ENCODE measurements at regions not wholly inside any gene's neighbourhood (a gene's known extent, or its start where the extent isn't known, plus 50 kb on each side); places are given as distances from the start of the nearest gene placed in this dataset.

GRCh38 chr11:98572941-98573340 lies 447.8 kb upstream of the CNTN5 start:
- Histone ChIP-seq H3K4me3 (ENCODE audit: low read depth, low read length) (no peak overlapping the region), H3K27me3 (ENCODE audit: control insufficient read depth, insufficient read depth, low read length) (no peaks in the 10 kb centered on the region), H3K36me3 (ENCODE audit: control insufficient read depth, insufficient read depth, low read length) (no peaks in the 10 kb centered on the region)
- no peak for DNase-seq (ENCODE audit: low read depth)
- TF ChIP-seq, protein P1, sequence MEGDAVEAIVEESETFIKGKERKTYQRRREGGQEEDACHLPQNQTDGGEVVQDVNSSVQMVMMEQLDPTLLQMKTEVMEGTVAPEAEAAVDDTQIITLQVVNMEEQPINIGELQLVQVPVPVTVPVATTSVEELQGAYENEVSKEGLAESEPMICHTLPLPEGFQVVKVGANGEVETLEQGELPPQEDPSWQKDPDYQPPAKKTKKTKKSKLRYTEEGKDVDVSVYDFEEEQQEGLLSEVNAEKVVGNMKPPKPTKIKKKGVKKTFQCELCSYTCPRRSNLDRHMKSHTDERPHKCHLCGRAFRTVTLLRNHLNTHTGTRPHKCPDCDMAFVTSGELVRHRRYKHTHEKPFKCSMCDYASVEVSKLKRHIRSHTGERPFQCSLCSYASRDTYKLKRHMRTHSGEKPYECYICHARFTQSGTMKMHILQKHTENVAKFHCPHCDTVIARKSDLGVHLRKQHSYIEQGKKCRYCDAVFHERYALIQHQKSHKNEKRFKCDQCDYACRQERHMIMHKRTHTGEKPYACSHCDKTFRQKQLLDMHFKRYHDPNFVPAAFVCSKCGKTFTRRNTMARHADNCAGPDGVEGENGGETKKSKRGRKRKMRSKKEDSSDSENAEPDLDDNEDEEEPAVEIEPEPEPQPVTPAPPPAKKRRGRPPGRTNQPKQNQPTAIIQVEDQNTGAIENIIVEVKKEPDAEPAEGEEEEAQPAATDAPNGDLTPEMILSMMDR (IDR thresholded peaks at IDR 0.05; ENCODE audit: insufficient read depth, low read length, poor library complexity, severe bottlenecking), result no peak

DNA sequence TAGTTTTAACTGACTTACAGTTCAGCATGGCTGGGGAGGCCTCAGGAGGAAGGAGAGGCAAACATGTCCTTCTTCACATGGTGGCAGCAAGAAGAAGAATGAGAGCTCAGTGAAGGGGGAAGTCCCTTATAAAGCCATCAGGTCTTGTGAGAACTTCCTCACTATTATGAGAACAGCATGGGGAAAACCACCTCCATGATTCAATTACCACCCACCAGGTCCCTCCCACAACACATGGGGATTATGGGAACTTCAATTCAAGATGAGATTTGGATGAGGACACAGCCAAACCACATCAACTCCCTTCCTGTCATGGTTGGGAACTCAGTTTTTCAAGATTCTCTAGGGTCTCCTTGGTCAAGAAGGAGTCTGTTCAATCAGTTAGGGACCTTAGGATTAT lies 432.9 kb upstream of the CNTN5 start:
- DNase-seq (ENCODE audit: low read depth), result no peak
- H3K27me3 ChIP-seq (ENCODE audit: control insufficient read depth, insufficient read depth, low read length), result no peaks in the 10 kb centered on the region
- TF ChIP-seq, protein P1 (IDR thresholded peaks at IDR 0.05; ENCODE audit: insufficient read depth, low read length, poor library complexity, severe bottlenecking), result no peak
- no peaks in the 10 kb centered on the region for H3K36me3 ChIP-seq (ENCODE audit: control insufficient read depth, insufficient read depth, low read length)
- H3K4me3 ChIP-seq (ENCODE audit: low read depth, low read length), result no peak overlapping the region

DNA sequence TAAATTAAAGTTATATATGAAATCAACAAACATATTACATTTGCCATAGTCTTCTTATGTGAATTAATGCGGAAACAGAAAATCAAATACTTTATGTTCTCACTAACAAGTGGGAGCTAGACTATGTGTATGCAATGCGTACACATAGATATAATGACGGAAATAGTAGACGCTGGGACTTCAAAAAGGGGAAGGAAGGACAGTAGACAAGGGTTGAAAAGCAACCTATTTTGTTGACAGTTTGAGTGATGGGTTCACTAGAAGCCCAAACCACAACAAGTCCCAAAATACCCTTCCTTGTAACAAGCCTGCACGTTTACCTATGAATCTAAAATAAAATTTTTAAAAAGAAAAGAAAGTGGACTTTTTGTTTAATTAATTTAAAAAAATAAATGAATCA lies 430.8 kb upstream of the CNTN5 start:
- TF ChIP-seq, protein P1 (IDR thresholded peaks at IDR 0.05; ENCODE audit: insufficient read depth, low read length, poor library complexity, severe bottlenecking), result no peak
- H3K36me3 ChIP-seq (ENCODE audit: control insufficient read depth, insufficient read depth, low read length), result no peaks in the 10 kb centered on the region
- no peak for DNase-seq (ENCODE audit: low read depth)
- H3K4me3 ChIP-seq (ENCODE audit: low read depth, low read length), result no peak overlapping the region
- H3K27me3 ChIP-seq (ENCODE audit: control insufficient read depth, insufficient read depth, low read length), result no peaks in the 10 kb centered on the region

GRCh38 chr11:98600103-98600502 lies 420.6 kb upstream of the CNTN5 start:
- TF ChIP-seq, protein P1 (IDR thresholded peaks at IDR 0.05; ENCODE audit: insufficient read depth, low read length, poor library complexity, severe bottlenecking), result no peak
- no peak for DNase-seq (ENCODE audit: low read depth)
- Histone ChIP-seq H3K27me3 (ENCODE audit: control insufficient read depth, insufficient read depth, low read length) (no peaks in the 10 kb centered on the region), H3K4me3 (ENCODE audit: low read depth, low read length) (no peak overlapping the region), H3K36me3 (ENCODE audit: control insufficient read depth, insufficient read depth, low read length) (no peaks in the 10 kb centered on the region)

DNA sequence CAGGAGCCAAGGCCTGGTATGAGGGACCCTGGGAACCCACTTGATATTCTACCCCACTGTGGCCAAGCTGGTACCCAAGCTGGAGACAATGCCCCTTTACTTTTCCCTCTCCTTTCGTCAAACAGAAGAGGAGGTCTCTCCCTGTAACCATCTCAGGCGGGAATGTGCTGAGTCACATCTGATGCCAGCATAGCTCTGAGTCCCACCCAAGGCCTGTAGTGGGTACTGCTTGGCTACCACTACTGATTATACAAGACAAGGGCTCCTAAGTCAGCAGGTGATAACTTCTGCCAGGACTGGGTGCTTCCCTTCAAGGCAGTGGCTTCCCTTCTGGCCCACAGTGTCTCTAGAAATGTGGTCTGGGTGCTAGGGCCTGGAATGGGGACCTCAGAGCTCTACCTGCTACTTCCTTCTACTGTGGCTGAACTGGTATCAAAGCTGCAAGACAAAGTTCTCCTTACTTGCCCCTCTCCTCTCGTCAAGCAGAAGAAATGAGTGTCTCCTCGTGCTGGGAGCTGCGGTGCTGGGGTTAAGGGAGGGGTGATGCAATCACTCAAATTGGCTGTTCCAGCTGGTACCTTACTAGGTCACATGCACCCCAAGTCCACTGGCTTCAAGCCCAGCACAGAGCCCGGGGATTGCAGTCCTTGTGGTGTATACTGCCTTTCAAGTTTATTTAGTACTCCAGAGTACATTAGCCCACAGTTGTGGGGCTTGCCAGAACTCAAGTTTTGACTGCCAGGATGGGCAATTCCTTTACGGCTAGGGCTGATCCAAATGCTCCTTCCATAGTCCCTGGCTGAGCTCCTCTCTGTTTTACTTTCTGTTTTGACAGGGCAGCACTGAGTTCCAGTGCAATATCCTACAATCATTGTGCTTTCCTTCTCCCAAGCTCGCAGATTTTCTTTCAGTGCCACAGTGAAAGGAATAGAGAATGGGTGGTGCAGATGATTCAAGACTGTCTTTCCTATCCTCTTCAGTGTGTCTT lies 419.7 kb upstream of the CNTN5 start:
- Histone ChIP-seq H3K36me3 (ENCODE audit: control insufficient read depth, insufficient read depth, low read length) (no peaks in the 10 kb centered on the region), H3K27me3 (ENCODE audit: control insufficient read depth, insufficient read depth, low read length) (no peaks in the 10 kb centered on the region), H3K4me3 (ENCODE audit: low read depth, low read length) (no peak overlapping the region)
- TF ChIP-seq, protein P1 (IDR thresholded peaks at IDR 0.05; ENCODE audit: insufficient read depth, low read length, poor library complexity, severe bottlenecking), result no peak
- DNase-seq (ENCODE audit: low read depth), result no peak
